K562 (cell line): ENCODE measurements at regions not wholly inside any gene's neighbourhood (a gene's known extent, or its start where the extent isn't known, plus 50 kb on each side); places are given as distances from the start of the nearest gene placed in this dataset.

Experiments
- ATAC-seq: fragments of 200-7000 bp; cut with Tn5 transposase; 3 replicates; pipeline ENCODE4 v1.9.1; 2020; ENCODE audit warnings: moderate library complexity
- BruUV-seq: library from RNA; stranded (reverse); fragments of 400-500 nt; replicated peaks from 2 replicates; lab custom pipeline; 2021; lab: Mats Ljungman, UMichigan
- CTCF ChIA-PET: fragments of 300-600 bp; formaldehyde crosslinking; extraction: SDS; loops from one replicate; lab custom pipeline; 2021; ENCODE audit warnings: low intra/inter-chr PET ratio; lab: Yijun Ruan, JAX
- POLR2A ChIA-PET: fragments of 300-600, 350-650 bp; sonication (Branson Sonifier 250); formaldehyde crosslinking; extraction: SDS; loops from one replicate; lab custom pipeline; 2021; ENCODE audit warnings: antibody characterized with exemption, inconsistent platforms; lab: Yijun Ruan, JAX
- DNase-seq, 4 experiments: peaks; one replicate each; pipeline versions ENCODE4 v3.0.0 to v3.0.0-alpha.2; 2011 to 2018; ENCODE audit warnings: low spot score in 3 of 4, mixed read lengths in 3 of 4; ENCODE audit errors: extremely low read depth in 1 of 4
- FAIRE-seq: peaks from 2 replicates; lab custom pipeline; 2011; peaks lifted over from hg19 to GRCh38; lab: Jason Lieb, UNC
- H2AFZ ChIP-seq: 2 replicates; pipeline ENCODE4 v1.6.0; 2011; ENCODE audit warnings: low read depth, low read length, control low read depth, inconsistent platforms
- H3K27ac ChIP-seq: fragments of 200-600 bp; 3 replicates; pipeline ENCODE4 v1.8.0; 2011; ENCODE audit warnings: low read depth, mild to moderate bottlenecking, control low read depth, inconsistent platforms, low read length, moderate library complexity, mixed read lengths; ENCODE audit errors: extremely low read depth
- H3K27me3 ChIP-seq, 2 experiments: fragments of 300-600 bp in 1 of 2; 2 replicates in 1 of 2; 3 replicates in 1 of 2; pipeline versions ENCODE4 v1.6.0 to v1.8.0; 2011; ENCODE audit warnings: inconsistent platforms in 2 of 2, low read length in 2 of 2, mild to moderate bottlenecking in 1 of 2, mixed read lengths in 1 of 2, moderate library complexity in 1 of 2; ENCODE audit not compliant: control insufficient read depth in 2 of 2, insufficient read depth in 2 of 2
- H3K36me3 ChIP-seq: fragments of 300-600 bp; 3 replicates; pipeline ENCODE4 v1.8.0; 2011; ENCODE audit warnings: mild to moderate bottlenecking, low read length, inconsistent platforms; ENCODE audit not compliant: control insufficient read depth, insufficient read depth
- H3K4me1 ChIP-seq, 2 experiments: fragments of 200-600 bp in 1 of 2; replicated peaks in 1 of 2; 2 replicates in 1 of 2; 3 replicates in 1 of 2; pipeline versions ENCODE4 v1.5.1 to v1.8.0; 2011; ENCODE audit warnings: inconsistent platforms in 2 of 2, low read length in 2 of 2, mild to moderate bottlenecking in 1 of 2, mixed read lengths in 1 of 2, moderate library complexity in 1 of 2; ENCODE audit not compliant: control insufficient read depth in 2 of 2, insufficient read depth in 2 of 2
- H3K4me2 ChIP-seq: 2 replicates; pipeline ENCODE4 v1.6.1; 2011; ENCODE audit warnings: low read length, control low read depth, inconsistent platforms, mixed read lengths; ENCODE audit not compliant: insufficient read depth
- H3K4me3 ChIP-seq: fragments of 200-600 bp; sonication (generic), shearing (Covaris generic); 2 replicates; pipeline ENCODE4 v1.5.1; 2016; ENCODE audit warnings: control low read depth, inconsistent platforms
- H3K79me2 ChIP-seq: fragments of 200-600 bp; 3 replicates; pipeline ENCODE4 v1.8.0; 2011; ENCODE audit warnings: low read length, inconsistent platforms; ENCODE audit not compliant: control insufficient read depth, insufficient read depth
- H3K9ac ChIP-seq, 2 experiments: 2 replicates each; pipeline versions ENCODE4 v1.6.0 to v1.6.1; 2011; ENCODE audit warnings: low read depth in 2 of 2, low read length in 2 of 2, control low read depth in 1 of 2, inconsistent platforms in 1 of 2, mild to moderate bottlenecking in 1 of 2, mixed read lengths in 1 of 2; ENCODE audit not compliant: insufficient read depth in 1 of 2
- H3K9me1 ChIP-seq: one replicate; pipeline ENCODE4 v1.6.0; 2011; ENCODE audit warnings: inconsistent platforms, mild to moderate bottlenecking, low read length, moderate library complexity; ENCODE audit not compliant: control insufficient read depth, insufficient read depth
- H3K9me3 ChIP-seq: replicated peaks from 2 replicates; pipeline ENCODE4 v1.5.1; 2011; ENCODE audit warnings: low read depth, low read length, inconsistent platforms; ENCODE audit not compliant: control insufficient read depth, insufficient read depth
- H4K20me1 ChIP-seq: replicated peaks from 2 replicates; pipeline ENCODE4 v1.6.1; 2011; ENCODE audit warnings: low read length, inconsistent platforms, mixed read lengths; ENCODE audit not compliant: control insufficient read depth, insufficient read depth
- DDX20 ChIP-seq: fragments of 450-650 bp; IDR thresholded peaks from 2 replicates; pipeline ENCODE4 v1.6.1; 2016; ENCODE audit warnings: missing genetic modification characterization, low read depth, mild to moderate bottlenecking, missing compliant biosample characterization, moderate library complexity
- E2F1 ChIP-seq: sonication (generic); formaldehyde crosslinking; IDR thresholded peaks from 2 replicates; pipeline ENCODE4 v1.8.1; 2023; ENCODE audit warnings: mild to moderate bottlenecking, missing genetic modification reagents, moderate library complexity
- EP300 ChIP-seq: IDR thresholded peaks from 2 replicates; pipeline ENCODE4 v1.6.1; 2012; ENCODE audit warnings: low read length, improper control_type of control experiment
- GTF3C2 ChIP-seq: IDR thresholded peaks from 3 replicates; pipeline ENCODE4 v1.6.1; 2011; ENCODE audit warnings: borderline replicate concordance, mild to moderate bottlenecking, moderate library complexity; ENCODE audit not compliant: insufficient read length; ENCODE audit errors: extremely low read depth
- JUNB ChIP-seq: fragments of 450-650 bp; formaldehyde crosslinking; conservative IDR thresholded peaks from 2 replicates; pipeline ENCODE4 v1.4.0; 2020; ENCODE audit warnings: mild to moderate bottlenecking
- MEF2D ChIP-seq: conservative IDR thresholded peaks from 2 replicates; pipeline ENCODE4 v1.6.1; 2016; ENCODE audit warnings: low read depth, missing genetic modification characterization, missing compliant biosample characterization
- NEUROD1 ChIP-seq: fragments of 150-350 bp; IDR thresholded peaks from 2 replicates; pipeline ENCODE4 v1.6.1; 2014; ENCODE audit warnings: borderline replicate concordance, low read length, low read depth; ENCODE audit not compliant: partially characterized antibody
- POLR3A ChIP-seq: IDR thresholded peaks from 2 replicates; pipeline ENCODE4 v1.6.1; 2011; ENCODE audit warnings: borderline replicate concordance, mild to moderate bottlenecking, moderate library complexity; ENCODE audit not compliant: insufficient read length, insufficient read depth; ENCODE audit errors: extremely low read depth
- XRCC5 ChIP-seq: fragments of 200-400 bp; formaldehyde crosslinking; IDR thresholded peaks from 2 replicates; pipeline ENCODE4 v1.6.1; 2017; ENCODE audit warnings: low read depth, mild to moderate bottlenecking, low read length
- WGBS: fragments of 100-300 bp; shearing (Covaris generic); methylation state at CpG from one replicate; pipeline ENCODE4 v1.1.6; 2016; ENCODE audit warnings: low coverage, mixed read lengths; ENCODE audit not compliant: insufficient coverage; ENCODE audit errors: missing lambda C conversion rate; 5-methylcytosine and 5-hydroxymethylcytosine counted together
- in situ Hi-C: fragments of 300-500 bp; cut with MboI; formaldehyde crosslinking; loops from 4 replicates; pipeline ENCODE4 v1.15.0; 2018; ENCODE audit warnings: inconsistent platforms, mixed read lengths
- intact Hi-C: fragments of 100-400 bp; cut with micrococcal nuclease; formaldehyde crosslinking; loops from 2 replicates; pipeline ENCODE4 v1.14.2; 2022

GRCh38 chr3:74426571-74426970 is 187.9 kb downstream of the CNTN3 start:
- Histone ChIP-seq H3K27me3 (no peaks in the 10 kb centered on the region), H3K36me3 (no peaks in the 10 kb centered on the region), H4K20me1 (no peaks in the 10 kb centered on the region), H3K4me3 (no peak overlapping the region), H3K9ac (no peak overlapping the region), H3K9me1 (no peaks in the 10 kb centered on the region), H3K9me3 (no peaks in the 10 kb centered on the region), H2AFZ (no peak overlapping the region), H3K4me1 (no peaks in the 10 kb centered on the region), H3K4me2 (no peak overlapping the region), H3K79me2 (no peaks in the 10 kb centered on the region), H3K27ac (no peak overlapping the region)
- ChIA-PET CTCF (no interaction called here), POLR2A (no interaction called here)
- no peak for TF ChIP-seq EP300
- TF ChIP-seq NEUROD1 = no peak
- no peak for TF ChIP-seq E2F1 (CRISPR knock-in tag)
- no peak for TF ChIP-seq POLR3A
- TF ChIP-seq GTF3C2 = no peak
- TF ChIP-seq JUNB (CRISPR knock-in tag) = no peak
- no peak for TF ChIP-seq MEF2D (tag)
- TF ChIP-seq XRCC5 = no peak
- no peak for TF ChIP-seq DDX20
- ATAC-seq = no peak
- intact Hi-C loops = no loop called here
- FAIRE-seq = no peak
- in situ Hi-C loops = no loop called here
- BruUV-seq = no TSS peak
- DNase-seq = no peak
- 0% methylated on average over 2 of the region's 2 CpGs for WGBS
